ENCODE measurements at regions not wholly inside any gene's neighbourhood (a gene's known extent, or its start where the extent isn't known, plus 50 kb on each side); places are given as distances from the start of the nearest gene placed in this dataset.

DNA sequence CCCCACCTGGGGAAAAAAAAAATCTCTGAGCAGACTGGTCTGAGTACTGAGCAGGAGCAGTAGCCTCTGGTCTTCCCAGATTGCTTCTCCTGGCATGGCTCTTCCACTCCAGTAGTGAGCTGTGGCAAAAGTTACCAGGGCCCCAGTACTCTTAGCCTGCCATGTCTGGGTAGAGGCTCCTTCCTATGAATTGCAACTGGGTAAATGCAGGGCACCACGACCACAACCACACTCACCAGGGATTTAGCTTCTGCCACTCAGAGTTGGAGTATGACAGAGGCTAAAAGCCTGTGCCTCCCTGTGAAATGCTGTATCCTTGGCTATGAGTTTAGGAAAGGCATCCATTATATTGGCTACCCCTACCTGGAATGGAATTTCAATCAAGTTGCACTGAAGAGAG, 67.9 kb upstream of the CCDC54 start:
- Histone ChIP-seq H3K4me3 (ENCODE audit: low read length, poor library complexity, severe bottlenecking) (no peak overlapping the region), H3K4me2 (ENCODE audit: low read depth, low read length, poor library complexity, severe bottlenecking) (no peak overlapping the region), H3K36me3 (ENCODE audit: insufficient read depth, low read length) (no peaks in the 10 kb centered on the region), H3K9me3 (ENCODE audit: insufficient read depth, low read depth, low read length) (no peaks in the 10 kb centered on the region), H2AFZ (ENCODE audit: low read length) (no peak overlapping the region), H3K79me2 (ENCODE audit: insufficient read depth, low read length) (no peaks in the 10 kb centered on the region), H3K9me2 (replicated peaks; ENCODE audit: low read depth, low read length) (peaks cover 4% of the 10 kb centered on the region; the same call in 1 of the 2 replicates), H3F3A (ENCODE audit: low read depth) (no peaks in the 10 kb centered on the region), H4K20me1 (ENCODE audit: insufficient read depth, low read length, poor library complexity, severe bottlenecking) (no peaks in the 10 kb centered on the region), H3K4me1 (ENCODE audit: insufficient read depth, low read length, poor library complexity, severe bottlenecking) (peaks cover 11% of the 10 kb centered on the region), H3K27me3 (ENCODE audit: insufficient read depth, low read length, poor library complexity, severe bottlenecking) (no peaks in the 10 kb centered on the region), H3K9ac (ENCODE audit: low read depth, low read length, poor library complexity, severe bottlenecking) (no peak overlapping the region)
- TF ChIP-seq, protein P1, sequence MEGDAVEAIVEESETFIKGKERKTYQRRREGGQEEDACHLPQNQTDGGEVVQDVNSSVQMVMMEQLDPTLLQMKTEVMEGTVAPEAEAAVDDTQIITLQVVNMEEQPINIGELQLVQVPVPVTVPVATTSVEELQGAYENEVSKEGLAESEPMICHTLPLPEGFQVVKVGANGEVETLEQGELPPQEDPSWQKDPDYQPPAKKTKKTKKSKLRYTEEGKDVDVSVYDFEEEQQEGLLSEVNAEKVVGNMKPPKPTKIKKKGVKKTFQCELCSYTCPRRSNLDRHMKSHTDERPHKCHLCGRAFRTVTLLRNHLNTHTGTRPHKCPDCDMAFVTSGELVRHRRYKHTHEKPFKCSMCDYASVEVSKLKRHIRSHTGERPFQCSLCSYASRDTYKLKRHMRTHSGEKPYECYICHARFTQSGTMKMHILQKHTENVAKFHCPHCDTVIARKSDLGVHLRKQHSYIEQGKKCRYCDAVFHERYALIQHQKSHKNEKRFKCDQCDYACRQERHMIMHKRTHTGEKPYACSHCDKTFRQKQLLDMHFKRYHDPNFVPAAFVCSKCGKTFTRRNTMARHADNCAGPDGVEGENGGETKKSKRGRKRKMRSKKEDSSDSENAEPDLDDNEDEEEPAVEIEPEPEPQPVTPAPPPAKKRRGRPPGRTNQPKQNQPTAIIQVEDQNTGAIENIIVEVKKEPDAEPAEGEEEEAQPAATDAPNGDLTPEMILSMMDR (conservative IDR thresholded peaks at IDR 0.05; ENCODE audit: low read length), result no peak
- TF ChIP-seq EZH2phosphoT487 (IDR thresholded peaks at IDR 0.05; ENCODE audit: borderline replicate concordance), result no peak

DNA sequence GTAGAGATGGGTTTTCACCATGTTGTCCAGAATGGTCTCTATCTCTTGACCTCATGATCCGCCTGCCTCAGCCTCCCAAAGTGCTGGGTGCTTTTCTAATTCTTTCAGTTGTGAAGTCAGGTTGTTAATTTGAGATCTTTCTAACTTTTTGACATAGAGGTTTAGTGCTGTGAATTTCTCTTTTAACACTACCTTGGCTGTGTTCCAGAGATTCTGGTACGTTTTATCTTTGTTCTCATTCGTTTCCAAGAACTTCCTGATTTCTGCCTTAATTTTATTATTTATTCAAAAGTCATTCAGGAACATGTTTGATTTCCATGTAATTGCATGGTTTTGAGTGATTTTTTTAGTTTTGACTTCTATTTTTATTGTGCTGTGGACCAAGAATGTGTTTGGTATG, 63.5 kb upstream of the CCDC54 start:
- no peaks in the 10 kb centered on the region for H3K36me3 ChIP-seq (ENCODE audit: insufficient read depth, low read length)
- H3K4me1 ChIP-seq (ENCODE audit: insufficient read depth, low read length, poor library complexity, severe bottlenecking), result peaks cover 11% of the 10 kb centered on the region
- no peaks in the 10 kb centered on the region for H3K27me3 ChIP-seq (ENCODE audit: insufficient read depth, low read length, poor library complexity, severe bottlenecking)
- no peaks in the 10 kb centered on the region for H3K9me2 ChIP-seq (replicated peaks; ENCODE audit: low read depth, low read length)
- H4K20me1 ChIP-seq (ENCODE audit: insufficient read depth, low read length, poor library complexity, severe bottlenecking), result no peaks in the 10 kb centered on the region
- H3K9ac ChIP-seq (ENCODE audit: low read depth, low read length, poor library complexity, severe bottlenecking), result no peak overlapping the region
- no peak overlapping the region for H3K4me2 ChIP-seq (ENCODE audit: low read depth, low read length, poor library complexity, severe bottlenecking)
- TF ChIP-seq EZH2phosphoT487 (IDR thresholded peaks at IDR 0.05; ENCODE audit: borderline replicate concordance), result no peak
- TF ChIP-seq, protein P1 (conservative IDR thresholded peaks at IDR 0.05; ENCODE audit: low read length), result no peak
- no peak overlapping the region for H3K4me3 ChIP-seq (ENCODE audit: low read length, poor library complexity, severe bottlenecking)
- H3F3A ChIP-seq (ENCODE audit: low read depth), result no peaks in the 10 kb centered on the region
- H3K79me2 ChIP-seq (ENCODE audit: insufficient read depth, low read length), result no peaks in the 10 kb centered on the region
- H3K9me3 ChIP-seq (ENCODE audit: insufficient read depth, low read depth, low read length), result no peaks in the 10 kb centered on the region
- no peak overlapping the region for H2AFZ ChIP-seq (ENCODE audit: low read length)

DNA sequence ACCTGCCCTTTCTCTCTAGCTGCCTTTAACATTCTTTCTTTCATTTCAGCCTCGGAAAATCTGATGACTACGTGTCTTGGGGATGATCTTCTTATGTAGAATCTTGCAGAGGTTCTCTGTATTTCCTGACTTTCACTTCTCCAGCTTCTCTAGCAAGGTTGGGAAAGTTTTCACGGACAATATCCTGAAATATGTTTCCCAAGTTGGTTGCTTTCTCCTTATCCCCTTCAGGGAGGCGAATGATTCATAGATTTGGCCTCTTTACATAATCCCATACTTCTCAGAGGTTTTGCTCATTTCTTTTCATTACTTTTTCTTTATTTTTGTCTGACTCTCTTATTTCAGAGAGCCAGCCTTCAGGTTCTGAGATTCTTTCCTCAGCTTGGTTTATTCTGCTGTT, 62.1 kb upstream of the CCDC54 start:
- Histone ChIP-seq H3F3A (ENCODE audit: low read depth) (no peaks in the 10 kb centered on the region), H3K9me2 (replicated peaks; ENCODE audit: low read depth, low read length) (no peaks in the 10 kb centered on the region), H2AFZ (ENCODE audit: low read length) (no peak overlapping the region), H3K27me3 (ENCODE audit: insufficient read depth, low read length, poor library complexity, severe bottlenecking) (no peaks in the 10 kb centered on the region), H3K9ac (ENCODE audit: low read depth, low read length, poor library complexity, severe bottlenecking) (no peak overlapping the region), H3K36me3 (ENCODE audit: insufficient read depth, low read length) (no peaks in the 10 kb centered on the region), H3K4me1 (ENCODE audit: insufficient read depth, low read length, poor library complexity, severe bottlenecking) (no peaks in the 10 kb centered on the region), H3K4me3 (ENCODE audit: low read length, poor library complexity, severe bottlenecking) (no peak overlapping the region), H3K9me3 (ENCODE audit: insufficient read depth, low read depth, low read length) (no peaks in the 10 kb centered on the region), H3K4me2 (ENCODE audit: low read depth, low read length, poor library complexity, severe bottlenecking) (no peak overlapping the region), H4K20me1 (ENCODE audit: insufficient read depth, low read length, poor library complexity, severe bottlenecking) (no peaks in the 10 kb centered on the region), H3K79me2 (ENCODE audit: insufficient read depth, low read length) (no peaks in the 10 kb centered on the region)
- TF ChIP-seq, protein P1 (conservative IDR thresholded peaks at IDR 0.05; ENCODE audit: low read length), result no peak
- TF ChIP-seq EZH2phosphoT487 (IDR thresholded peaks at IDR 0.05; ENCODE audit: borderline replicate concordance), result no peak
